IPS DF 19.7 (cell line): ENCODE measurements at regions not wholly inside any gene's neighbourhood (a gene's known extent, or its start where the extent isn't known, plus 50 kb on each side); places are given as distances from the start of the nearest gene placed in this dataset.
A peak's percentile ranks its signal among the peaks of the same experiment; 100 is the strongest.

Experiments
- DNase-seq: peaks from one replicate; pipeline ENCODE4 v3.0.0-alpha.2; 2013; ENCODE audit warnings: low read depth, low spot score

GRCh38 chr20:61146023-61146422, 106.0 kb upstream of the CDH4 start:
- DNase-seq = no peak

- no peak for DNase-seq
These were observed 102.4 kb upstream of the CDH4 start for GRCh38 chr20:61149636-61150035.

GRCh38 chr20:61157301-61157700, 94.8 kb upstream of the CDH4 start:
- DNase-seq = no peak

- DNase-seq = no peak
These were observed 91.9 kb upstream of the CDH4 start for GRCh38 chr20:61159957-61160686.

GRCh38 chr20:61161726-61162390, 90.2 kb upstream of the CDH4 start:
- no peak for DNase-seq

GRCh38 chr20:61162451-61162850, 89.6 kb upstream of the CDH4 start:
- DNase-seq = no peak

- no peak for DNase-seq
These were observed 89.0 kb upstream of the CDH4 start for GRCh38 chr20:61163031-61163430.

GRCh38 chr20:61166324-61166723, 85.7 kb upstream of the CDH4 start:
- DNase-seq = no peak

- no peak for DNase-seq
These were observed 83.5 kb upstream of the CDH4 start for GRCh38 chr20:61168605-61169004.

- no peak for DNase-seq
These were observed 82.2 kb upstream of the CDH4 start for GRCh38 chr20:61169874-61170273.

GRCh38 chr20:61170496-61171320, 81.4 kb upstream of the CDH4 start:
- DNase-seq = peak; percentile 82

- DNase-seq = no peak
These were observed 78.8 kb upstream of the CDH4 start for GRCh38 chr20:61173267-61173666.

GRCh38 chr20:61173961-61174725, 77.9 kb upstream of the CDH4 start:
- no peak for DNase-seq

- no peak for DNase-seq
These were observed 75.2 kb upstream of the CDH4 start for GRCh38 chr20:61176874-61177273.

- no peak for DNase-seq
These were observed 73.5 kb upstream of the CDH4 start for GRCh38 chr20:61178551-61179071.

GRCh38 chr20:61184194-61184593, 67.9 kb upstream of the CDH4 start:
- no peak for DNase-seq

GRCh38 chr20:61185181-61185580, 66.9 kb upstream of the CDH4 start:
- no peak for DNase-seq

- no peak for DNase-seq
These were observed 66.0 kb upstream of the CDH4 start for GRCh38 chr20:61185841-61186601.

GRCh38 chr20:61186771-61187472, 65.1 kb upstream of the CDH4 start:
- no peak for DNase-seq

- DNase-seq = no peak
These were observed 62.5 kb upstream of the CDH4 start for GRCh38 chr20:61189534-61189933.
